Right lobe of liver (tissue), 6 donors: ENCODE measurements at regions not wholly inside any gene's neighbourhood (a gene's known extent, or its start where the extent isn't known, plus 50 kb on each side); places are given as distances from the start of the nearest gene placed in this dataset.
"Not testable (repeated sequence)": the region's sequence is repeated elsewhere in the genome, so short reads cannot be mapped to it uniquely, and the experiment has no call there.

Source experiments
- ATAC-seq, 4 donors: fragments of 200-7000 bp; cut with Tn5 transposase; one replicate each; pipeline ENCODE4 v1.9.1; 2020; ENCODE audit warnings: mild to moderate bottlenecking in 4 of 4, moderate library complexity in 4 of 4
- DNase-seq, 3 donors: peaks; one replicate each; pipeline ENCODE4 v3.0.0-alpha.2; 2020
- H3K27ac ChIP-seq, 3 donors: fragments of 200-600 bp; one replicate each; pipeline ENCODE4 v1.8.0; 2022
- H3K27me3 ChIP-seq, 2 donors: fragments of 200-600 bp; one replicate each; pipeline ENCODE4 v1.8.0; 2022
- H3K36me3 ChIP-seq, 4 donors: fragments of 200-600 bp; sonication (generic) in 1 of 4; one replicate each; pipeline versions ENCODE4 v1.5.1 to v1.8.0; 2017 to 2022; ENCODE audit warnings: control low read depth in 1 of 4
- H3K4me1 ChIP-seq, 4 donors: fragments of 200-600 bp; sonication (generic) in 1 of 4; one replicate each; pipeline versions ENCODE4 v1.5.1 to v1.8.0; 2017 to 2022; ENCODE audit warnings: control low read depth in 1 of 4
- H3K4me3 ChIP-seq, 3 donors: fragments of 200-600 bp; one replicate each; pipeline ENCODE4 v1.8.0; 2022
- H3K9me3 ChIP-seq, 4 donors: fragments of 200-600 bp; sonication (generic) in 1 of 4; one replicate each; pipeline versions ENCODE4 v1.5.1 to v1.8.0; 2017 to 2022; ENCODE audit warnings: control low read depth in 1 of 4
- CTCF ChIP-seq, 4 donors: fragments of 200-600 bp in 3 of 4; fragments of 450-650 bp in 1 of 4; IDR thresholded peaks; one replicate each; pipeline versions ENCODE4 v1.5.1 to v1.8.0; 2016 to 2022; ENCODE audit warnings: antibody characterized with exemption in 4 of 4, mild to moderate bottlenecking in 2 of 4
- POLR2A ChIP-seq: fragments of 450-650 bp; IDR thresholded peaks from one replicate; pipeline ENCODE4 v1.6.1; 2017; ENCODE audit warnings: antibody characterized with exemption, mild to moderate bottlenecking
- WGBS: methylation state at CpG from one replicate; pipeline ENCODE4 v1.1.6; 2018; ENCODE audit warnings: low coverage, low lambda C conversion rate; ENCODE audit not compliant: insufficient coverage; ENCODE audit errors: missing lambda C conversion rate; 5-methylcytosine and 5-hydroxymethylcytosine counted together
- intact Hi-C, 2 donors: fragments of 100-400 bp; cut with DNase I; formaldehyde crosslinking; loops; one replicate each; pipeline versions ENCODE4 v1.11.2 to v1.14.1; 2022
- donor health status: DM: no; HTN: yes; CAD: no.
- donor health status: DM: no; HTN: no; CAD: no.
- donor health status: DM: no; HTN: no; CAD: no.
- donor health status: DM: no; HTN: yes; CAD: no.
- donor health status: DM: no; HTN: yes; CAD: no.

- H3K27ac ChIP-seq = no peak overlapping the region
- 61% methylated on average over 6 of the region's 6 CpGs for WGBS
- TF ChIP-seq CTCF (IDR thresholded peaks at IDR 0.05) (no peak), POLR2A (no peak)
- no peak for ATAC-seq
- no peak for DNase-seq
- intact Hi-C loops = no loop called here
- no peaks in the 10 kb centered on the region for H3K4me1 ChIP-seq
- no peaks in the 10 kb centered on the region for H3K9me3 ChIP-seq
- no peaks in the 10 kb centered on the region for H3K27me3 ChIP-seq
- H3K36me3 ChIP-seq = no peaks in the 10 kb centered on the region
- no peak overlapping the region for H3K4me3 ChIP-seq
These were observed 565.2 kb upstream of the ADAMTS5 start for GRCh38 chr21:27532076-27532475.

DNA sequence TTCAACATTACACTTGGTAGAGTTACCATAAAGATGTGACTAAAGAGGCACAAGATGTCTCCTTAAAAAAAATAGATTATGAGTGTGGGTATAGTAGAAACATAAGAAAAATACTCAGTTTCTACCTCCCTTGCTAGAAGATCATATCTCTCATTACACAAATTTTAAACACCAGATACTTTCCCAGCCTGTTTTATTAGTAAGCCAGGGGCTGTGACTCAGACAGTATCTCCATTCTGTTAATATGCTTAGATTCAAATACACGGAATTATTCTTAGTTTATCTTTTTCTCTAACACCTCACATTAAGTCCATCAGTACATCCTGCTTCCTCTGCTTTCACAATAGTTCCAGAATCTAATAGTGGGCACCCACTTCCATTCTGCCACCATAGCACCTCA, 561.8 kb upstream of the ADAMTS5 start:
- Histone ChIP-seq H3K27ac (no peak overlapping the region), H3K9me3 (no peaks in the 10 kb centered on the region), H3K27me3 (no peaks in the 10 kb centered on the region), H3K4me1 (no peaks in the 10 kb centered on the region), H3K36me3 (no peaks in the 10 kb centered on the region), H3K4me3 (no peak overlapping the region)
- no peak for ATAC-seq
- TF ChIP-seq POLR2A = no peak
- no peak for TF ChIP-seq CTCF (IDR thresholded peaks at IDR 0.05)
- 44% methylated on average over 1 of the region's 1 CpG for WGBS
- intact Hi-C loops = no loop called here
- DNase-seq = no peak

DNA sequence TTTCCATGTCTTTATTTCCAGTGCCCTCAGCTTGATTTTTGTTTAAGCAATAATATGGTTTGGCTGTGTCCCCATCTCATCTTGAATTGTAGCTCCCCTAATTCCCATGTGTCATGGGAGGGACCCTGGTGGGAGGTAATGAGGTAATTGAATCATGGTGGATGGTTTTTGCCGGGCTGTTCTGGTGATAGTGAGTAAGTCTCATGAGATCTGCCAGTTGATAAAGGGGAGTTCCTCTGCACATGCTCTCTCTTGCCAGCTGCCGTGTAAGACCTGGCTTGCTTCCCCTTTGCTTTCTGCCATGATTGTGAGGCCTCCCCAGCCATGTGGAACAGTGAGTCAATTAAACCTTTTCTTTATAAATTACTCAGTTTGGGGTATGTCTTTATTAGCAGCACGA, 559.6 kb upstream of the ADAMTS5 start:
- no peak overlapping the region for H3K27ac ChIP-seq
- 56% methylated on average over 3 of the region's 3 CpGs for WGBS
- intact Hi-C loops = no loop called here
- TF ChIP-seq CTCF (IDR thresholded peaks at IDR 0.05) (no peak), POLR2A (no peak)
- no peak for ATAC-seq
- no peaks in the 10 kb centered on the region for H3K9me3 ChIP-seq
- no peak overlapping the region for H3K4me3 ChIP-seq
- no peak for DNase-seq
- H3K4me1 ChIP-seq = no peaks in the 10 kb centered on the region
- no peaks in the 10 kb centered on the region for H3K27me3 ChIP-seq
- no peaks in the 10 kb centered on the region for H3K36me3 ChIP-seq

DNA sequence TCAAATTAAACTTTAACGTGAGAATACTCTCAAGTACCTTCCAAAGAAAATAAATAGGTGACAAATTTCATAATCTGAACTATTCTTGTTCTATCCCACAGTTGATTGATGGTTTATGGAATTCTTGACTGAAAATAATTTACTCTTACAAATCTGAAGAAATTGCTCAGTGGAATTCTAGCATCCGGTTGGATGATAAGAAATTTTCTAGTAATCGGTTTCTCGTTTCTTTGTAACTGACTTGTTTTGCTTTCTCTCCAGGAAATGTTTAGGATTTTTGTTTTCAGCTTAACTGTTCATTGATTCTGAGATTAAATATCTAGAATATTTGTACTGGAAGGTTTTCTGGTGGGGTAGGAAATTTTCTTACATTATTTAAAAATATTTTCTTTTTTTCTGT, 558.9 kb upstream of the ADAMTS5 start:
- no peaks in the 10 kb centered on the region for H3K4me1 ChIP-seq
- DNase-seq (no peak), ATAC-seq (no peak)
- no peaks in the 10 kb centered on the region for H3K27me3 ChIP-seq
- H3K4me3 ChIP-seq = no peak overlapping the region
- WGBS = 58% methylated on average over 4 of the region's 4 CpGs
- no peaks in the 10 kb centered on the region for H3K36me3 ChIP-seq
- no peak overlapping the region for H3K27ac ChIP-seq
- TF ChIP-seq CTCF (IDR thresholded peaks at IDR 0.05) (no peak), POLR2A (no peak)
- intact Hi-C loops = no loop called here
- no peaks in the 10 kb centered on the region for H3K9me3 ChIP-seq

- intact Hi-C loops = no loop called here
- H3K36me3 ChIP-seq = no peaks in the 10 kb centered on the region
- no peaks in the 10 kb centered on the region for H3K9me3 ChIP-seq
- no peak overlapping the region for H3K27ac ChIP-seq
- no peaks in the 10 kb centered on the region for H3K27me3 ChIP-seq
- DNase-seq (no peak), ATAC-seq (no peak)
- TF ChIP-seq CTCF (IDR thresholded peaks at IDR 0.05) (no peak), POLR2A (no peak)
- H3K4me3 ChIP-seq = no peak overlapping the region
- H3K4me1 ChIP-seq = no peaks in the 10 kb centered on the region
These were observed 552.5 kb upstream of the ADAMTS5 start for GRCh38 chr21:27519361-27519760.

- DNase-seq, H3K27ac ChIP-seq, H3K27me3 ChIP-seq, H3K4me3 ChIP-seq, H3K36me3 ChIP-seq, ATAC-seq, intact Hi-C loops, H3K4me1 ChIP-seq, H3K9me3 ChIP-seq: not testable (repeated sequence)
- WGBS = 44% methylated on average over 2 of the region's 2 CpGs
These were observed 550.3 kb upstream of the ADAMTS5 start for GRCh38 chr21:27517177-27517576.
